Fibroblast of the aortic adventitia (primary cell): ENCODE measurements at regions not wholly inside any gene's neighbourhood (a gene's known extent, or its start where the extent isn't known, plus 50 kb on each side); places are given as distances from the start of the nearest gene placed in this dataset.
A peak's percentile ranks its signal among the peaks of the same experiment; 100 is the strongest.

Experiments used
- DNase-seq: peaks from one replicate; pipeline ENCODE4 v3.0.0-alpha.2; 2010; ENCODE audit warnings: low read depth
- H3K4me3 ChIP-seq: 2 replicates; pipeline ENCODE4 v1.5.1; 2011; ENCODE audit warnings: low read depth, mild to moderate bottlenecking, control low read depth, low read length, moderate library complexity
- TF ChIP-seq, protein P1 (sequence below): IDR thresholded peaks from 2 replicates; pipeline ENCODE4 v1.5.1; 2011; ENCODE audit warnings: mild to moderate bottlenecking, low read length, control low read depth, inconsistent platforms; ENCODE audit not compliant: insufficient read depth

DNA sequence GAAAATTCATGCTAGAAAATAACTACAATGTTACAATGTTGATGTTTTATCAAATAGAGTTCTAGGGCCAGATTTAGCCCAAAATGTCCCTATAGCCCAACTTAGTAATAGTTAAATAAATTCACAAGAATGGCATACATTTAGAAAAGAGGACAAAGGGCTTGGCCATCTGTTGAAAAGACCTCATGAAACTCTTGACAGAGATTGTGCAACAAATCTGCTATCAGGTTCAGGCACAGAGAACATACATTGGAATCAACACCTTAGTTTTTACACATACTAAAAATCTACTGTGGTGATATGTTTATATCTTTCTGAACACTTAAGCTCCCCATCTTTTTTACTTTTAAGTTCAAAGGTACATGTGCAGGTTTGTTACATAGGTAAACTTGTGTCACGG, 298.3 kb upstream of the DACH1 start:
- DNase-seq, result no peak
- no peak overlapping the region for H3K4me3 ChIP-seq
- TF ChIP-seq, protein P1, sequence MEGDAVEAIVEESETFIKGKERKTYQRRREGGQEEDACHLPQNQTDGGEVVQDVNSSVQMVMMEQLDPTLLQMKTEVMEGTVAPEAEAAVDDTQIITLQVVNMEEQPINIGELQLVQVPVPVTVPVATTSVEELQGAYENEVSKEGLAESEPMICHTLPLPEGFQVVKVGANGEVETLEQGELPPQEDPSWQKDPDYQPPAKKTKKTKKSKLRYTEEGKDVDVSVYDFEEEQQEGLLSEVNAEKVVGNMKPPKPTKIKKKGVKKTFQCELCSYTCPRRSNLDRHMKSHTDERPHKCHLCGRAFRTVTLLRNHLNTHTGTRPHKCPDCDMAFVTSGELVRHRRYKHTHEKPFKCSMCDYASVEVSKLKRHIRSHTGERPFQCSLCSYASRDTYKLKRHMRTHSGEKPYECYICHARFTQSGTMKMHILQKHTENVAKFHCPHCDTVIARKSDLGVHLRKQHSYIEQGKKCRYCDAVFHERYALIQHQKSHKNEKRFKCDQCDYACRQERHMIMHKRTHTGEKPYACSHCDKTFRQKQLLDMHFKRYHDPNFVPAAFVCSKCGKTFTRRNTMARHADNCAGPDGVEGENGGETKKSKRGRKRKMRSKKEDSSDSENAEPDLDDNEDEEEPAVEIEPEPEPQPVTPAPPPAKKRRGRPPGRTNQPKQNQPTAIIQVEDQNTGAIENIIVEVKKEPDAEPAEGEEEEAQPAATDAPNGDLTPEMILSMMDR, result no peak

DNA sequence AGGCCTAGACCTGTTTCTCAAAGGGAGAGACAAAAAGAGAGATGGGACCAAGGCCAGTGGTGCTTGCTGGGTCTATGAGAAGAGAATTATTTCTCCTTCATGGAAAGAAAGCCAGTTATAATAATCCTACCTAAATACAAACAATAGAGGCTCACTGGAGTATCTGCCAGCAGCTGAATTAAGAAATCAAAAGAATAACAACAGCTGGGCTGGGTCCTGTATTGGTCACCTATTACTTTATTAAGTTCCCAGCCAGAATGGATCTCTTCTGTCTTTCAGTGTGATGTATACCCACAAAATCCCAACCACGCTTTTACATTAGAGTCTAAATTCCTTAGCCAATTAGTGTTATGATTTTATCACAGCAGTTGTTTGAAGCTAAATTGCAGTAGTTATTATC, 297.8 kb upstream of the DACH1 start:
- TF ChIP-seq, protein P1, result no peak
- no peak for DNase-seq
- no peak overlapping the region for H3K4me3 ChIP-seq

DNA sequence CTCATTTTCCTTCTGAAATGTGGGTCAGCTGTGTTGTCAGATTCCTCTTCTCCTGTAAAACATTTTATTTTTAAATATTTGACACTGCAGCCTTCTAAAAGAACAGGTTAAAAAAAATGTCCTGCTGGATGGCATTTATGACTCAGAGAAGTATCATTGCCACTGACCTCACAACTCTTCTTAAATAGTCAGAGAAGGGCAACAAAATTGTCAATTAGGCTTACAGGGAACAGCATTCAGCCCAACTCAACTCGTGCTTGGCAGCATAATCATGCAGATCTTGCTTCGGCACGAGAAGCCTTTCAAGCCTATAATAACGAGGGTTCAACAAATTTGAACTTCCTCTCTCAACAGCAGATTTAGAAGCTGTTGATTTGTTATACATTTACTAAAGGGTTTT, 296.7 kb upstream of the DACH1 start:
- H3K4me3 ChIP-seq, result no peak overlapping the region
- no peak for DNase-seq
- TF ChIP-seq, protein P1, result no peak

DNA sequence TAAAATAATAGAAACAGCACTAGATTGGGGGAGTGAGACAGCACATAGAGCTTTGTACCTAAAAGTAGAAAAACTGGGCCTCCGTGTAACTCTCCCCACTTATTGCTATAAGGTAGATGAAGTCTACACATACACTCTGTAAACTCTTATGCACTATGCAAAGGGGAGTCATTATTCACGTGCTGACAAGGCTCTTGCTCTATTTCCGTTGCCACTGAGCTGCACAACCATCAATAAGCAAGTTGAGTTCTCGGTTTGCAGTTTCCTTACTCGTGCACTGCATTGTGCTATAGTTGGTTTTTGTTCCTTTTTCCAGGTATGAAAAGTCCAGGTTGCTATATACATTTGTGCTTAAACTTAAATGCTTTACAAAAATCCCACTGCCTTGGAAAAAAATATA, 294.0 kb upstream of the DACH1 start:
- no peak overlapping the region for H3K4me3 ChIP-seq
- TF ChIP-seq, protein P1, result no peak
- DNase-seq, result no peak

DNA sequence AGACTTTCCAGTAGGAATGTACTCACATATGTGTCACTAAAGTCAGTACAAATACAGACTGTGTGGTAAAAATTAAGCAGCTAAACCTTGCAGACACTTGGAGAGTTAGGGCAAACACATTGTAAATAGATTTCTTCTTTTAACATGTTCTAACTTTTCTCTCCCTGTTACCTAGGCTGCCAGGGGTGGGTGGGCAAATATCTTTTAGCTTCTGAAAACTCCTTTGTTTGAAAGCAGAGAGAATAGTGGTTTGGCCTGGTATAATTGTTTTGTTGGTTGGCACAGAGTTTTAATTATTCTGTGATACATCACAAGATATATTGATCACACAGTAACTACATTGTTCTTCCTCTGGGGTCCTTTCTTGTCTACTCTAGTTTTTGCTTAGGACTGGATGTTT, 289.8 kb upstream of the DACH1 start:
- no peak for DNase-seq
- no peak overlapping the region for H3K4me3 ChIP-seq
- TF ChIP-seq, protein P1, result no peak

DNA sequence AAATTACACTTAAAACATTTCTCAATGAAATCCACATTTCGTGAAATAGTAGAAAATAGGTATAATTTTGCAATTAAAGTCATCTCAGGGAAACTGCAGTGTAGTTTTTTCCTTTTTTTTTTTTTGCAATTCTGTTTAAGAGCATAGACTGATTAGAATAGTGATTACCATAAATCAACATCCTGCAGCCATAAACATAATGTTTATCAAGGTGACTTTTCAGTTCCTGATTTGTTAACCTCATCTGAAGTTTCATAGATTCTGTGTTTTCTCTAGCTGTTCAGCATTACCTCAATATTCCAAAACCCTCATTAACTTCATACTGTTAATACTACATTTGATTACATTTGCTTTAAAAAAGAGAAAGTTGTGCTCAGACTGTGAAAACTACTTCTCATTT, 286.3 kb upstream of the DACH1 start:
- no peak overlapping the region for H3K4me3 ChIP-seq
- no peak for DNase-seq
- TF ChIP-seq, protein P1, result no peak

DNA sequence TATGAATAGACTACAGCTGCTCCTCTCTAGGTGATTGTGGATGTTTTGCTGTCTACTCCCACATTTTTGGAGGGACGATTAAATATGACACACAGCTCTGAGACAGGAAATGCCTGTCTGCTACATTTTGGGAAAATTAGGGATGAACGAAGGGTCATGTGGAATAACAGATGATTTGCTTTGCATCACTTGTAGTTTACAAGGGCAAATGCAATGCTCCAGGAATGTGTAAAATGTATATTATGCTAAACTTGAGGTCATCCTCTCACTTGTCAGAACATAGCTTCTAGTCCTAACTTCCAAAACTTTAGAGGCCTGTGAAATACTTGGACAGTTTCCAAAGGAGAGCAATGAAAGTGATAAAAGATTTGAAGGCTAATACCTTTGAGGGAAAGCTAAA, 284.2 kb upstream of the DACH1 start:
- TF ChIP-seq, protein P1, result no peak
- no peak overlapping the region for H3K4me3 ChIP-seq
- peak; percentile 1 for DNase-seq
